CD4-positive, alpha-beta memory T cell (primary cell): ENCODE measurements at regions not wholly inside any gene's neighbourhood (a gene's known extent, or its start where the extent isn't known, plus 50 kb on each side); places are given as distances from the start of the nearest gene placed in this dataset.

ENCODE experiments used
- CTCF ChIA-PET: fragments of 350-600 bp; sonication (Branson Sonifier 250); formaldehyde crosslinking; loops from one replicate; lab custom pipeline; 2021; ENCODE audit warnings: inconsistent platforms; ENCODE audit not compliant: partially characterized antibody; lab: Charles Lee
- POLR2A ChIA-PET: fragments of 350-600 bp; sonication (Branson Sonifier 250); formaldehyde crosslinking; loops from one replicate; lab custom pipeline; 2021; ENCODE audit not compliant: partially characterized antibody; lab: Charles Lee
- DNase-seq, 5 donors: peaks; one replicate each; pipeline versions ENCODE4 v3.0.0 to v3.0.0-alpha.2; 2020 to 2022; ENCODE audit warnings: mixed read lengths in 1 of 5
- H3K27ac ChIP-seq: one replicate; pipeline ENCODE4 v1.7.0; 2013; ENCODE audit warnings: low read depth, low read length
- H3K27me3 ChIP-seq: 2 replicates; pipeline ENCODE4 v1.7.0; 2013; ENCODE audit warnings: mild to moderate bottlenecking, low read length, moderate library complexity; ENCODE audit not compliant: insufficient read depth
- H3K36me3 ChIP-seq: 2 replicates; pipeline ENCODE4 v1.7.0; 2013; ENCODE audit warnings: mild to moderate bottlenecking, low read length, moderate library complexity; ENCODE audit not compliant: insufficient read depth
- H3K4me1 ChIP-seq: 2 replicates; pipeline ENCODE4 v1.7.0; 2013; ENCODE audit warnings: mild to moderate bottlenecking, low read length, moderate library complexity; ENCODE audit not compliant: insufficient read depth
- H3K4me3 ChIP-seq, 2 donors: one replicate each; pipeline ENCODE4 v1.7.0; 2013; ENCODE audit warnings: low read length in 2 of 2, mild to moderate bottlenecking in 1 of 2
- H3K9me3 ChIP-seq, 2 donors: one replicate each; pipeline ENCODE4 v1.7.0; 2013; ENCODE audit warnings: low read length in 2 of 2, control low read depth in 1 of 2; ENCODE audit not compliant: control insufficient read depth in 1 of 2
- H3K27ac Mint-ChIP-seq, 7 donors: one replicate each; pipeline ENCODE4 v1.8.0; 2020 to 2021; ENCODE audit warnings: mixed read lengths in 7 of 7, mild to moderate bottlenecking in 6 of 7, inconsistent platforms in 3 of 7, moderate library complexity in 3 of 7
- H3K27me3 Mint-ChIP-seq, 2 donors: one replicate each; pipeline ENCODE4 v1.8.0; 2020 to 2021; ENCODE audit warnings: mixed read lengths in 2 of 2
- H3K36me3 Mint-ChIP-seq, 2 donors: one replicate each; pipeline ENCODE4 v1.8.0; 2020 to 2021; ENCODE audit warnings: mixed read lengths in 2 of 2, inconsistent platforms in 1 of 2, mild to moderate bottlenecking in 1 of 2
- H3K4me1 Mint-ChIP-seq, 4 donors: one replicate each; pipeline ENCODE4 v1.8.0; 2020 to 2021; ENCODE audit warnings: mixed read lengths in 4 of 4, mild to moderate bottlenecking in 1 of 4
- H3K4me3 Mint-ChIP-seq, 8 donors: one replicate each; pipeline ENCODE4 v1.8.0; 2020 to 2021; ENCODE audit warnings: mixed read lengths in 8 of 8, mild to moderate bottlenecking in 7 of 8, moderate library complexity in 6 of 8, inconsistent platforms in 3 of 8
- H3K9me3 Mint-ChIP-seq, 8 donors: one replicate each; pipeline ENCODE4 v1.8.0; 2020 to 2021; ENCODE audit warnings: mixed read lengths in 8 of 8, mild to moderate bottlenecking in 5 of 8, inconsistent platforms in 3 of 8, moderate library complexity in 1 of 8
- intact Hi-C: fragments of 100-400 bp; cut with micrococcal nuclease; formaldehyde crosslinking; loops from one replicate; pipeline ENCODE4 v1.15.1; 2023

- Mint-ChIP-seq H3K4me3 (peak overlapping the region in 2 of 8 donors; percentile 6 to 54), H3K27ac (no peak overlapping the region), H3K27me3 (peaks cover 6 to 12% of the 10 kb centered on the region in 2 donors), H3K36me3 (peaks cover 0 to 6% of the 10 kb centered on the region in 2 donors), H3K9me3 (peaks cover 4 to 32% (median 25%) of the 10 kb centered on the region in 8 donors), H3K4me1 (peaks cover 5 to 16% (median 10%) of the 10 kb centered on the region in 4 donors)
- Histone ChIP-seq H3K4me3 (no peak overlapping the region), H3K27me3 (peaks cover 3% of the 10 kb centered on the region), H3K27ac (no peak overlapping the region), H3K36me3 (no peaks in the 10 kb centered on the region), H3K9me3 (peaks cover 0 to 5% of the 10 kb centered on the region in 2 donors), H3K4me1 (peaks cover 10% of the 10 kb centered on the region)
- intact Hi-C loops: no loop called here
- ChIA-PET POLR2A (no interaction called here), CTCF (no interaction called here)
- no peak for DNase-seq
Measured at GRCh38 chr15:68528626-68529290, 50.0 kb upstream of the CORO2B start.
